ENCODE measurements at regions not wholly inside any gene's neighbourhood (a gene's known extent, or its start where the extent isn't known, plus 50 kb on each side); places are given as distances from the start of the nearest gene placed in this dataset.
"Not testable (repeated sequence)": the region's sequence is repeated elsewhere in the genome, so short reads cannot be mapped to it uniquely, and the experiment has no call there.

GRCh38 chr4:188977232-188977631, 838.0 kb downstream of the TRIML1 start:
- TF ChIP-seq CTCF, POLR2AphosphoS5 (IDR thresholded peaks at IDR 0.05): not testable (repeated sequence)
